IMR-90 (cell line): ENCODE measurements at regions not wholly inside any gene's neighbourhood (a gene's known extent, or its start where the extent isn't known, plus 50 kb on each side); places are given as distances from the start of the nearest gene placed in this dataset.

Experiments used
- ATAC-seq: fragments of 200-7000 bp; cut with Tn5 transposase; 2 replicates; pipeline ENCODE4 v1.9.1; 2020; ENCODE audit warnings: low read depth, mild to moderate bottlenecking, moderate library complexity
- BruUV-seq: library from RNA; stranded (reverse); fragments of 400-500 nt; replicated peaks from 2 replicates; lab custom pipeline; 2021; lab: Mats Ljungman, UMichigan
- CTCF ChIA-PET: fragments of 300-600 bp; formaldehyde crosslinking; extraction: SDS; loops from one replicate; lab custom pipeline; 2021; ENCODE audit warnings: antibody characterized with exemption; lab: Yijun Ruan, JAX
- POLR2A ChIA-PET: fragments of 300-600 bp; sonication (Branson Sonifier 250); formaldehyde crosslinking; loops from one replicate; lab custom pipeline; 2022; ENCODE audit warnings: antibody characterized with exemption; ENCODE audit not compliant: unreplicated experiment; lab: Charles Lee
- DNase-seq: peaks from one replicate; pipeline ENCODE4 v3.0.0; 2013
- H2AFZ ChIP-seq: replicated peaks from 2 replicates; pipeline ENCODE3; 2013; ENCODE audit warnings: low read length, mild to moderate bottlenecking; ENCODE audit not compliant: poor library complexity
- H2AK5ac ChIP-seq: 2 replicates; pipeline ENCODE4 v1.6.1; 2013; ENCODE audit warnings: low read depth, low read length, inconsistent platforms
- H2AK9ac ChIP-seq: replicated peaks from 2 replicates; pipeline ENCODE3; 2013; ENCODE audit warnings: mild to moderate bottlenecking, low read depth, low read length, moderate library complexity; ENCODE audit not compliant: poor library complexity
- H2BK120ac ChIP-seq: 2 replicates; pipeline ENCODE4 v1.6.1; 2013; ENCODE audit warnings: low read depth, low read length, inconsistent platforms
- H2BK15ac ChIP-seq: 3 replicates; pipeline ENCODE4 v1.6.1; 2013; ENCODE audit warnings: low read depth, low read length, inconsistent platforms
- H2BK20ac ChIP-seq: 2 replicates; pipeline ENCODE4 v1.6.1; 2013; ENCODE audit warnings: low read depth, mild to moderate bottlenecking, inconsistent platforms, low read length, moderate library complexity
- H2BK5ac ChIP-seq: 2 replicates; pipeline ENCODE4 v1.6.1; 2013; ENCODE audit warnings: mild to moderate bottlenecking, low read depth, low read length, inconsistent platforms; ENCODE audit not compliant: poor library complexity, severe bottlenecking
- H3K14ac ChIP-seq: replicated peaks from 2 replicates; pipeline ENCODE4 v1.6.1; 2013; ENCODE audit warnings: low read depth, low read length, inconsistent platforms
- H3K18ac ChIP-seq: 2 replicates; pipeline ENCODE4 v1.6.1; 2013; ENCODE audit warnings: low read depth, low read length, control low read depth
- H3K23ac ChIP-seq: 2 replicates; pipeline ENCODE4 v1.6.1; 2013; ENCODE audit warnings: low read depth, low read length, inconsistent platforms
- H3K27ac ChIP-seq: 2 replicates; pipeline ENCODE4 v1.5.1; 2013; ENCODE audit warnings: mild to moderate bottlenecking, control low read depth, low read length; ENCODE audit not compliant: insufficient read depth
- H3K27me3 ChIP-seq: 2 replicates; pipeline ENCODE4 v1.6.1; 2013; ENCODE audit warnings: low read length; ENCODE audit not compliant: control insufficient read depth, insufficient read depth
- H3K36me3 ChIP-seq: 2 replicates; pipeline ENCODE4 v1.6.1; 2013; ENCODE audit warnings: low read length, mixed read lengths; ENCODE audit not compliant: control insufficient read depth, insufficient read depth
- H3K4ac ChIP-seq: 2 replicates; pipeline ENCODE4 v1.6.1; 2013; ENCODE audit warnings: low read depth, low read length, inconsistent platforms
- H3K4me1 ChIP-seq: 2 replicates; pipeline ENCODE4 v1.6.1; 2013; ENCODE audit warnings: low read length, mixed read lengths; ENCODE audit not compliant: control insufficient read depth, insufficient read depth
- H3K4me2 ChIP-seq: 2 replicates; pipeline ENCODE4 v1.6.1; 2013; ENCODE audit warnings: low read depth, mild to moderate bottlenecking, control low read depth, low read length, moderate library complexity
- H3K4me3 ChIP-seq: 2 replicates; pipeline ENCODE4 v1.5.1; 2013; ENCODE audit warnings: low read depth, mild to moderate bottlenecking, control low read depth, low read length, moderate library complexity; ENCODE audit not compliant: insufficient read depth
- H3K56ac ChIP-seq: 2 replicates; pipeline ENCODE4 v1.6.1; 2013; ENCODE audit warnings: low read length, inconsistent platforms; ENCODE audit not compliant: insufficient read depth; ENCODE audit errors: extremely low read depth
- H3K79me1 ChIP-seq, 2 experiments: 2 replicates each; pipeline ENCODE4 v1.6.1; 2013; ENCODE audit warnings: low read length in 2 of 2, inconsistent platforms in 1 of 2, low read depth in 1 of 2
- H3K9ac ChIP-seq: 2 replicates; pipeline ENCODE4 v1.6.1; 2013; ENCODE audit warnings: low read depth, low read length, control low read depth
- H3K9me1 ChIP-seq: 2 replicates; pipeline ENCODE4 v1.6.1; 2013; ENCODE audit warnings: low read length, inconsistent platforms; ENCODE audit not compliant: insufficient read depth
- H3K9me3 ChIP-seq: 2 replicates; pipeline ENCODE4 v1.6.1; 2013; ENCODE audit warnings: low read length; ENCODE audit not compliant: control insufficient read depth, insufficient read depth
- H4K20me1 ChIP-seq: 2 replicates; pipeline ENCODE4 v1.6.1; 2013; ENCODE audit warnings: low read length, inconsistent platforms; ENCODE audit not compliant: insufficient read depth
- H4K5ac ChIP-seq: 2 replicates; pipeline ENCODE4 v1.6.1; 2013; ENCODE audit warnings: mild to moderate bottlenecking, low read depth, low read length, control low read depth
- H4K8ac ChIP-seq, 2 experiments: 2 replicates each; pipeline ENCODE4 v1.6.1; 2013; ENCODE audit warnings: low read depth in 2 of 2, low read length in 2 of 2, control low read depth in 1 of 2, inconsistent platforms in 1 of 2
- H4K91ac ChIP-seq: 2 replicates; pipeline ENCODE4 v1.6.1; 2013; ENCODE audit warnings: low read depth, low read length, inconsistent platforms; ENCODE audit not compliant: insufficient read depth
- CEBPB ChIP-seq: IDR thresholded peaks from 2 replicates; pipeline ENCODE4 v1.6.1; 2012; ENCODE audit warnings: low read depth, low read length, improper control_type of control experiment
- CTCF ChIP-seq: conservative IDR thresholded peaks from 2 replicates; pipeline ENCODE4 v1.5.1; 2012; ENCODE audit warnings: mild to moderate bottlenecking, low read depth, low read length, improper control_type of control experiment
- FOS ChIP-seq: fragments of 150-350 bp; IDR thresholded peaks from 2 replicates; pipeline ENCODE4 v1.6.1; 2016; ENCODE audit warnings: low read depth, low read length
- MAFK ChIP-seq: IDR thresholded peaks from 2 replicates; pipeline ENCODE4 v1.6.1; 2012; ENCODE audit warnings: low read depth, low read length, improper control_type of control experiment
- MXI1 ChIP-seq: IDR thresholded peaks from 2 replicates; pipeline ENCODE4 v1.6.1; 2012; ENCODE audit warnings: low read depth, mild to moderate bottlenecking, low read length, moderate library complexity, borderline replicate concordance
- POLR2A ChIP-seq: IDR thresholded peaks from 2 replicates; pipeline ENCODE4 v1.6.1; 2012; ENCODE audit warnings: mild to moderate bottlenecking, low read depth, low read length
- RAD21 ChIP-seq: IDR thresholded peaks from 2 replicates; pipeline ENCODE4 v1.6.1; 2012; ENCODE audit warnings: low read length, improper control_type of control experiment
- RFX5 ChIP-seq: IDR thresholded peaks from 2 replicates; pipeline ENCODE4 v1.8.0; 2012; ENCODE audit warnings: low read depth, mild to moderate bottlenecking, low read length, moderate library complexity
- SMC3 ChIP-seq: fragments of 150-350 bp; IDR thresholded peaks from 2 replicates; pipeline ENCODE4 v1.6.1; 2016; ENCODE audit warnings: low read depth, mild to moderate bottlenecking, antibody characterized with exemption, low read length, moderate library complexity
- WGBS, 2 experiments: methylation state at CpG; one replicate each; pipeline versions ENCODE4 v1.1.5 to v1.1.7; 2013; ENCODE audit warnings: missing lambda C conversion rate in 2 of 2; ENCODE audit not compliant: insufficient read length in 1 of 2; ENCODE audit errors: extremely low coverage in 2 of 2; 5-methylcytosine and 5-hydroxymethylcytosine counted together
- dilution Hi-C: fragments of 300-500 bp; cut with HindIII; formaldehyde crosslinking; loops from one replicate; pipeline ENCODE4 v1.14.3; 2018; ENCODE audit warnings: low sequenced_read_pairs; ENCODE audit not compliant: unreplicated experiment
- in situ Hi-C: fragments of 300-500 bp; cut with MboI; formaldehyde crosslinking; loops from 3 replicates; pipeline ENCODE4 v1.14.3; 2019; ENCODE audit warnings: low sequenced_read_pairs, inconsistent platforms, mixed read lengths
- intact Hi-C: fragments of 100-400 bp; cut with micrococcal nuclease; formaldehyde crosslinking; loops from 2 replicates; pipeline ENCODE4 v1.10.0; 2022

DNA sequence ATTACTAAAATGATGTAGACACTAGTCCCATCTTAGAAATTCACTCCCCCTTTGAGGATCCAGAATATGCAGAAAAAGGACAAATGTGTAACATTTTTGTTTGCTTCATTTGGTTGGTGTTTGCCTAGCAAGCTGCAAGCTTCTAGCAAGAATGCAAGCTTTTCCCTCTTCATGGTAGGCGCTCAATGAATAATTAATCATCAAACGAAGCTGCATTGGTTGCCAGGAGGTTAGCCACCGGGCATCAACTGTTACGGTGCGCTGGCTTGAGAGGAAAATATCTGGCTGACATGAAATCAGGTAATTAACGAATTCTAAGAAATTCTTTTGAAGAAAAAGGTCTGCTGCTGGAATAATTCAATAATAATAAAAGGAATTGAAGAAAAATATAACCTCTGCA, 341.0 kb upstream of the KYNU start:
- no peak overlapping the region for H3K4ac ChIP-seq
- dilution Hi-C loops (no loop called here), intact Hi-C loops (no loop called here), in situ Hi-C loops (no loop called here)
- no peak overlapping the region for H3K14ac ChIP-seq
- no peaks in the 10 kb centered on the region for H3K79me1 ChIP-seq
- no peaks in the 10 kb centered on the region for H3K27me3 ChIP-seq
- TF ChIP-seq MAFK (no peak), RFX5 (no peak), RAD21 (no peak), MXI1 (no peak), FOS (no peak), POLR2A (no peak), CTCF (no peak), CEBPB (no peak), SMC3 (no peak)
- no peak overlapping the region for H2BK15ac ChIP-seq
- no peak overlapping the region for H3K4me3 ChIP-seq
- no peak overlapping the region for H2AK5ac ChIP-seq
- no peaks in the 10 kb centered on the region for H3K9me1 ChIP-seq
- no peaks in the 10 kb centered on the region for H3K36me3 ChIP-seq
- H3K9me3 ChIP-seq, result no peaks in the 10 kb centered on the region
- ATAC-seq, result no peak
- BruUV-seq, result no TSS peak
- H4K91ac ChIP-seq, result no peak overlapping the region
- no peak overlapping the region for H2AK9ac ChIP-seq
- no peak overlapping the region for H2BK120ac ChIP-seq
- no peak overlapping the region for H4K5ac ChIP-seq
- H3K27ac ChIP-seq, result no peak overlapping the region
- no CpG with 5 or more reads among the region's 6 CpGs for WGBS, 2 experiments
- ChIA-PET POLR2A (no interaction called here), CTCF (no interaction called here)
- no peak overlapping the region for H3K4me2 ChIP-seq
- H3K18ac ChIP-seq, result no peak overlapping the region
- H2BK20ac ChIP-seq, result no peak overlapping the region
- no peak overlapping the region for H2BK5ac ChIP-seq
- H2AFZ ChIP-seq, result no peak overlapping the region
- H3K4me1 ChIP-seq, result no peaks in the 10 kb centered on the region
- H4K8ac ChIP-seq, result no peak overlapping the region
- no peak overlapping the region for H3K56ac ChIP-seq
- no peaks in the 10 kb centered on the region for H4K20me1 ChIP-seq
- DNase-seq, result no peak
- no peak overlapping the region for H3K9ac ChIP-seq
- no peak overlapping the region for H3K23ac ChIP-seq
